ENCODE measurements at regions not wholly inside any gene's neighbourhood (a gene's known extent, or its start where the extent isn't known, plus 50 kb on each side); places are given as distances from the start of the nearest gene placed in this dataset.

- H3K9me3 ChIP-seq: no peaks in the 10 kb centered on the region
- H3K36me3 ChIP-seq: no peaks in the 10 kb centered on the region
- DNase-seq: no peak
These were observed 160.3 kb upstream of the SLC28A3 start for GRCh38 chr9:84500826-84501225.

GRCh38 chr9:84501587-84501986 lies 161.0 kb upstream of the SLC28A3 start:
- TF ChIP-seq CTCF (IDR thresholded peaks at IDR 0.05; ENCODE audit: low read depth, low read length): no peak
- Histone ChIP-seq H3K36me3 (no peaks in the 10 kb centered on the region), H3K4me1 (no peaks in the 10 kb centered on the region), H3K4me3 (ENCODE audit: low read depth, low read length) (no peak overlapping the region), H3K27me3 (no peaks in the 10 kb centered on the region), H3K9me3 (no peaks in the 10 kb centered on the region)
- no peak for DNase-seq

More at GRCh38 chr9:84500826-84501225, 160.3 kb upstream of the SLC28A3 start:
- Histone ChIP-seq H3K4me3 (ENCODE audit: low read depth, low read length) (no peak overlapping the region), H3K4me1 (no peaks in the 10 kb centered on the region), H3K27me3 (no peaks in the 10 kb centered on the region)
- no peak for TF ChIP-seq CTCF (IDR thresholded peaks at IDR 0.05; ENCODE audit: low read depth, low read length)

- H3K4me3 ChIP-seq (ENCODE audit: low read depth, low read length): no peak overlapping the region
- no peaks in the 10 kb centered on the region for H3K36me3 ChIP-seq
- H3K27me3 ChIP-seq: no peaks in the 10 kb centered on the region
- DNase-seq: no peak
- no peaks in the 10 kb centered on the region for H3K4me1 ChIP-seq
- no peak for TF ChIP-seq CTCF (IDR thresholded peaks at IDR 0.05; ENCODE audit: low read depth, low read length)
- no peaks in the 10 kb centered on the region for H3K9me3 ChIP-seq
These were observed 161.5 kb upstream of the SLC28A3 start for GRCh38 chr9:84502066-84502465.

GRCh38 chr9:84504360-84504759 lies 163.8 kb upstream of the SLC28A3 start:
- H3K4me3 ChIP-seq (ENCODE audit: low read depth, low read length): no peak overlapping the region
- H3K27me3 ChIP-seq: no peaks in the 10 kb centered on the region
- no peaks in the 10 kb centered on the region for H3K36me3 ChIP-seq
- H3K4me1 ChIP-seq: no peaks in the 10 kb centered on the region
- no peak for DNase-seq
- H3K9me3 ChIP-seq: no peaks in the 10 kb centered on the region
- no peak for TF ChIP-seq CTCF (IDR thresholded peaks at IDR 0.05; ENCODE audit: low read depth, low read length)

GRCh38 chr9:84511651-84512050 lies 157.9 kb upstream of the NTRK2 start:
- Histone ChIP-seq H3K9me3 (no peaks in the 10 kb centered on the region), H3K4me1 (no peaks in the 10 kb centered on the region), H3K4me3 (ENCODE audit: low read depth, low read length) (no peak overlapping the region), H3K36me3 (no peaks in the 10 kb centered on the region), H3K27me3 (no peaks in the 10 kb centered on the region)
- no peak for DNase-seq
- TF ChIP-seq CTCF (IDR thresholded peaks at IDR 0.05; ENCODE audit: low read depth, low read length): no peak

- Histone ChIP-seq H3K36me3 (no peaks in the 10 kb centered on the region), H3K9me3 (no peaks in the 10 kb centered on the region), H3K4me1 (no peaks in the 10 kb centered on the region), H3K4me3 (ENCODE audit: low read depth, low read length) (no peak overlapping the region), H3K27me3 (no peaks in the 10 kb centered on the region)
- no peak for DNase-seq
- no peak for TF ChIP-seq CTCF (IDR thresholded peaks at IDR 0.05; ENCODE audit: low read depth, low read length)
These were observed 157.0 kb upstream of the NTRK2 start for GRCh38 chr9:84512493-84512892.

All from BE2C (cell line).